CD14-positive monocyte (primary cell): ENCODE measurements at regions not wholly inside any gene's neighbourhood (a gene's known extent, or its start where the extent isn't known, plus 50 kb on each side); places are given as distances from the start of the nearest gene placed in this dataset.

Source experiments
- DNase-seq, 3 donors: peaks; one replicate each; pipeline ENCODE4 v3.0.0-alpha.2; 2011 to 2022
- H2AFZ ChIP-seq: 2 replicates; pipeline ENCODE4 v1.6.0; 2012; ENCODE audit warnings: mild to moderate bottlenecking, low read depth, low read length, inconsistent platforms; ENCODE audit not compliant: insufficient read depth, poor library complexity, severe bottlenecking
- H3K27ac ChIP-seq, 2 donors: 1 replicate in 1 of 2; 2 replicates in 1 of 2; pipeline ENCODE4 v1.5.1; 2012 to 2013; ENCODE audit warnings: low read length in 2 of 2, control low read depth in 1 of 2, inconsistent platforms in 1 of 2, low read depth in 1 of 2, mild to moderate bottlenecking in 1 of 2
- H3K27me3 ChIP-seq, 2 donors: one replicate each; pipeline versions ENCODE4 v1.6.0 to v1.6.1; 2011 to 2013; ENCODE audit warnings: low read length in 2 of 2; ENCODE audit not compliant: control insufficient read depth in 2 of 2, insufficient read depth in 2 of 2
- H3K36me3 ChIP-seq, 2 donors: replicated peaks in 1 of 2; 1 replicate in 1 of 2; 2 replicates in 1 of 2; pipeline versions ENCODE4 v1.5.1 to v1.6.1; 2012 to 2013; ENCODE audit warnings: low read length in 2 of 2, control low read depth in 1 of 2, inconsistent platforms in 1 of 2, mild to moderate bottlenecking in 1 of 2; ENCODE audit not compliant: insufficient read depth in 2 of 2, control insufficient read depth in 1 of 2
- H3K4me1 ChIP-seq, 2 donors: 1 replicate in 1 of 2; 2 replicates in 1 of 2; pipeline versions ENCODE4 v1.5.1 to v1.6.1; 2012 to 2013; ENCODE audit warnings: low read length in 2 of 2, control low read depth in 1 of 2, inconsistent platforms in 1 of 2, mild to moderate bottlenecking in 1 of 2, moderate library complexity in 1 of 2; ENCODE audit not compliant: insufficient read depth in 2 of 2, control insufficient read depth in 1 of 2
- H3K4me2 ChIP-seq: replicated peaks from 2 replicates; pipeline ENCODE3; 2012; ENCODE audit warnings: low read length, moderate library complexity, mild to moderate bottlenecking; ENCODE audit not compliant: poor library complexity, severe bottlenecking; ENCODE audit errors: extremely low read depth
- H3K4me3 ChIP-seq, 3 experiments: fragments of 200-600 bp in 1 of 3; sonication (generic) in 1 of 3; replicated peaks in 1 of 3; 1 replicate in 2 of 3; 2 replicates in 1 of 3; pipeline ENCODE4 v1.5.1; 2011 to 2013; ENCODE audit warnings: low read length in 3 of 3, mild to moderate bottlenecking in 3 of 3, control low read depth in 2 of 3, low read depth in 2 of 3, inconsistent platforms in 1 of 3, moderate library complexity in 1 of 3
- H3K79me2 ChIP-seq: 2 replicates; pipeline ENCODE4 v1.6.0; 2012; ENCODE audit warnings: mild to moderate bottlenecking, control low read depth, inconsistent platforms, low read length, moderate library complexity; ENCODE audit not compliant: insufficient read depth
- H3K9ac ChIP-seq: 2 replicates; pipeline ENCODE4 v1.6.0; 2017; ENCODE audit warnings: low read length, mild to moderate bottlenecking; ENCODE audit not compliant: insufficient read depth, poor library complexity, severe bottlenecking
- H3K9me3 ChIP-seq, 2 donors: replicated peaks in 1 of 2; 1 replicate in 1 of 2; 2 replicates in 1 of 2; pipeline versions ENCODE4 v1.5.1 to v1.6.1; 2012 to 2013; ENCODE audit warnings: low read length in 2 of 2, control low read depth in 1 of 2; ENCODE audit not compliant: control insufficient read depth in 1 of 2, insufficient read depth in 1 of 2
- H4K20me1 ChIP-seq: 2 replicates; pipeline ENCODE4 v1.6.0; 2012; ENCODE audit warnings: mild to moderate bottlenecking, low read length, control low read depth, moderate library complexity; ENCODE audit not compliant: insufficient read depth
- H3K27ac Mint-ChIP-seq, 7 donors: one replicate each; pipeline ENCODE4 v1.8.0; 2020; ENCODE audit warnings: mild to moderate bottlenecking in 7 of 7, mixed read lengths in 7 of 7, moderate library complexity in 6 of 7, inconsistent platforms in 2 of 7
- H3K27me3 Mint-ChIP-seq, 3 donors: one replicate each; pipeline ENCODE4 v1.8.0; 2021 to 2022; ENCODE audit warnings: low read depth in 3 of 3, mild to moderate bottlenecking in 3 of 3, mixed read lengths in 3 of 3, moderate library complexity in 3 of 3, inconsistent platforms in 1 of 3
- H3K36me3 Mint-ChIP-seq, 2 donors: one replicate each; pipeline ENCODE4 v1.8.0; 2020; ENCODE audit warnings: mixed read lengths in 2 of 2, inconsistent platforms in 1 of 2, mild to moderate bottlenecking in 1 of 2
- H3K4me1 Mint-ChIP-seq: one replicate; pipeline ENCODE4 v1.8.0; 2020; ENCODE audit warnings: mild to moderate bottlenecking, mixed read lengths
- H3K4me3 Mint-ChIP-seq, 2 donors: one replicate each; pipeline ENCODE4 v1.8.0; 2020; ENCODE audit warnings: mild to moderate bottlenecking in 2 of 2, mixed read lengths in 2 of 2, moderate library complexity in 1 of 2
- H3K9me3 Mint-ChIP-seq, 7 donors: one replicate each; pipeline ENCODE4 v1.8.0; 2020 to 2022; ENCODE audit warnings: mixed read lengths in 7 of 7, mild to moderate bottlenecking in 6 of 7, moderate library complexity in 6 of 7, inconsistent platforms in 2 of 7
- WGBS: methylation state at CpG from one replicate; pipeline ENCODE4 v1.1.5; 2013; ENCODE audit warnings: missing lambda C conversion rate; ENCODE audit not compliant: insufficient coverage; 5-methylcytosine and 5-hydroxymethylcytosine counted together
- intact Hi-C, 2 donors: fragments of 100-400 bp; cut with micrococcal nuclease; formaldehyde crosslinking; loops; one replicate each; pipeline versions ENCODE4 v1.15.0 to v1.15.1; 2023
- TF ChIP-seq, protein P1 (sequence below): fragments of 200-600 bp; IDR thresholded peaks from one replicate; pipeline ENCODE4 v1.8.0; 2022; ENCODE audit warnings: antibody characterized with exemption, mild to moderate bottlenecking

DNA sequence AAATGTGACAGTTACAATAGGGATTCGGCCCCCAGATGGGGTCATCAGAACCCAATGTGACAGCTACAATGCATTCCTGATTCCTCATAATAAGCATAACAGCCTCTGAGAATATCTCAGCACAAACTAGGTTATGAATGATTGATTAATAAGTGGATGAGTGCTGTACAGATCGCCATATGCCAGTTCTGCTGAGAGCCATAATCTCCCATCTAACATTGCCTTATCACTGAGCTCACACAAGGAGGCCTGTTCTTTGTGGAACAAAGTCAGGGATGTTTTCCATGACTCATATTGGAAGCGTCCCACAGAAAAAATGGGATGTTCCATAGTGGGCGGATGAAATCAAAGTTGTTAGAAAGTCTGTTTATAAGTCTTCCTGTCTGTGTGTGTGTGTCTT is 89.6 kb downstream of the KIF4B start:
- intact Hi-C loops, result no loop called here
- no peak for DNase-seq
- Histone ChIP-seq H3K4me2 (no peak overlapping the region), H3K4me3 (no peak overlapping the region), H3K27ac (no peak overlapping the region), H3K36me3 (no peaks in the 10 kb centered on the region), H3K9ac (no peak overlapping the region), H3K9me3 (no peaks in the 10 kb centered on the region), H2AFZ (no peak overlapping the region), H4K20me1 (no peaks in the 10 kb centered on the region), H3K27me3 (no peaks in the 10 kb centered on the region), H3K79me2 (no peaks in the 10 kb centered on the region), H3K4me1 (no peaks in the 10 kb centered on the region)
- TF ChIP-seq, protein P1, sequence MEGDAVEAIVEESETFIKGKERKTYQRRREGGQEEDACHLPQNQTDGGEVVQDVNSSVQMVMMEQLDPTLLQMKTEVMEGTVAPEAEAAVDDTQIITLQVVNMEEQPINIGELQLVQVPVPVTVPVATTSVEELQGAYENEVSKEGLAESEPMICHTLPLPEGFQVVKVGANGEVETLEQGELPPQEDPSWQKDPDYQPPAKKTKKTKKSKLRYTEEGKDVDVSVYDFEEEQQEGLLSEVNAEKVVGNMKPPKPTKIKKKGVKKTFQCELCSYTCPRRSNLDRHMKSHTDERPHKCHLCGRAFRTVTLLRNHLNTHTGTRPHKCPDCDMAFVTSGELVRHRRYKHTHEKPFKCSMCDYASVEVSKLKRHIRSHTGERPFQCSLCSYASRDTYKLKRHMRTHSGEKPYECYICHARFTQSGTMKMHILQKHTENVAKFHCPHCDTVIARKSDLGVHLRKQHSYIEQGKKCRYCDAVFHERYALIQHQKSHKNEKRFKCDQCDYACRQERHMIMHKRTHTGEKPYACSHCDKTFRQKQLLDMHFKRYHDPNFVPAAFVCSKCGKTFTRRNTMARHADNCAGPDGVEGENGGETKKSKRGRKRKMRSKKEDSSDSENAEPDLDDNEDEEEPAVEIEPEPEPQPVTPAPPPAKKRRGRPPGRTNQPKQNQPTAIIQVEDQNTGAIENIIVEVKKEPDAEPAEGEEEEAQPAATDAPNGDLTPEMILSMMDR, result no peak
- H3K27ac Mint-ChIP-seq, result no peak overlapping the region
- H3K4me1 Mint-ChIP-seq, result no peaks in the 10 kb centered on the region
- 100% methylated on average over 1 of the region's 4 CpGs for WGBS
- H3K4me3 Mint-ChIP-seq, result no peak overlapping the region
- peaks cover 0 to 4% (median 2%) of the 10 kb centered on the region in 3 donors for H3K27me3 Mint-ChIP-seq
- H3K36me3 Mint-ChIP-seq, result no peaks in the 10 kb centered on the region
- H3K9me3 Mint-ChIP-seq, result peaks cover 0 to 12% (median 3%) of the 10 kb centered on the region in 7 donors

DNA sequence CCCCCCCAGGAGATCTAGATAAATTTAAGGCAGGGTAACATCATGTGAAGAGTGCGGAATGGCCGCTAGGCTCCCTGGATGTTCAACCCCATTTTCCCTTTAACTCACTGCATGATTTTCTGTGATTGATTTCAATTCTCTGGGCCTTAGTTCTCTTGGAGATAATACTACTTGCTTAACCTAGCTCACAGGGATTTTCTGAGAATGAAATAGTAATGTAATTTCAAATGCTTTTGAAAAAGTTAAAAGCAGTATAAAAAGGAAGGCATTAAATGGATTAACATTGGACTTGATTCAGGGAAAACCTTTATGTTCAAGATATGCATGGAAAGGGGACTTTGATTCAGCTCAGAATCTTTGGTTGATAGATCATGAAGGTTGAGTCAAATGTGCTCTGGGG is 90.9 kb downstream of the KIF4B start:
- H3K27me3 ChIP-seq, result no peaks in the 10 kb centered on the region
- no peak overlapping the region for H3K27ac ChIP-seq
- no peaks in the 10 kb centered on the region for H3K36me3 Mint-ChIP-seq
- TF ChIP-seq, protein P1, result no peak
- H3K36me3 ChIP-seq, result no peaks in the 10 kb centered on the region
- H3K4me1 Mint-ChIP-seq, result no peaks in the 10 kb centered on the region
- WGBS, result no CpG with 5 or more reads among the region's 2 CpGs
- H3K79me2 ChIP-seq, result no peaks in the 10 kb centered on the region
- no peak for DNase-seq
- H3K4me1 ChIP-seq, result no peaks in the 10 kb centered on the region
- no peak overlapping the region for H3K4me3 ChIP-seq
- H2AFZ ChIP-seq, result no peak overlapping the region
- peaks cover 0 to 18% (median 3%) of the 10 kb centered on the region in 7 donors for H3K9me3 Mint-ChIP-seq
- intact Hi-C loops, result no loop called here
- no peaks in the 10 kb centered on the region for H4K20me1 ChIP-seq
- H3K27ac Mint-ChIP-seq, result no peak overlapping the region
- H3K9me3 ChIP-seq, result no peaks in the 10 kb centered on the region
- no peak overlapping the region for H3K4me2 ChIP-seq
- H3K4me3 Mint-ChIP-seq, result no peak overlapping the region
- H3K27me3 Mint-ChIP-seq, result peaks cover 0 to 4% (median 2%) of the 10 kb centered on the region in 3 donors
- H3K9ac ChIP-seq, result no peak overlapping the region
